Suprapubic skin (tissue), 4 donors: ENCODE measurements at regions not wholly inside any gene's neighbourhood (a gene's known extent, or its start where the extent isn't known, plus 50 kb on each side); places are given as distances from the start of the nearest gene placed in this dataset.

Source experiments
- DNase-seq, 2 donors: peaks; one replicate each; pipeline ENCODE4 v3.0.0-alpha.2; 2019; ENCODE audit warnings: low spot score in 2 of 2
- H3K27ac ChIP-seq: fragments of 200-600 bp; sonication (generic); one replicate; pipeline ENCODE4 v1.5.1; 2019
- H3K27me3 ChIP-seq: fragments of 200-600 bp; sonication (generic); one replicate; pipeline ENCODE4 v1.5.1; 2019
- H3K36me3 ChIP-seq: fragments of 200-600 bp; sonication (generic); one replicate; pipeline ENCODE4 v1.5.1; 2019
- H3K4me1 ChIP-seq: fragments of 200-600 bp; sonication (generic); one replicate; pipeline ENCODE4 v1.5.1; 2019
- H3K4me3 ChIP-seq: fragments of 200-600 bp; sonication (generic); one replicate; pipeline ENCODE4 v1.5.1; 2019; ENCODE audit warnings: mild to moderate bottlenecking
- H3K9me3 ChIP-seq: fragments of 200-600 bp; sonication (generic); one replicate; pipeline ENCODE4 v1.5.1; 2019
- CTCF ChIP-seq, 2 donors: fragments of 200-600 bp in 1 of 2; fragments of 450-650 bp in 1 of 2; sonication (generic) in 1 of 2; IDR thresholded peaks; one replicate each; pipeline ENCODE4 v1.5.1; 2016 to 2019; ENCODE audit warnings: antibody characterized with exemption in 2 of 2, mild to moderate bottlenecking in 1 of 2, moderate library complexity in 1 of 2
- EP300 ChIP-seq: sonication (generic); formaldehyde crosslinking; IDR thresholded peaks from one replicate; pipeline ENCODE4 v1.6.1; 2017; ENCODE audit warnings: antibody characterized with exemption
- POLR2A ChIP-seq, 2 donors: fragments of 450-650 bp; IDR thresholded peaks; one replicate each; pipeline ENCODE4 v1.6.1; 2017; ENCODE audit warnings: antibody characterized with exemption in 2 of 2, mild to moderate bottlenecking in 2 of 2, moderate library complexity in 2 of 2
- POLR2AphosphoS5 ChIP-seq, 3 donors: sonication (generic); formaldehyde crosslinking; IDR thresholded peaks; one replicate each; pipeline ENCODE4 v1.6.1; 2017; ENCODE audit warnings: antibody characterized with exemption in 3 of 3
- WGBS: methylation state at CpG from one replicate; pipeline ENCODE4 v1.1.5; 2018; 5-methylcytosine and 5-hydroxymethylcytosine counted together

- Histone ChIP-seq H3K36me3 (no peaks in the 10 kb centered on the region), H3K4me1 (no peaks in the 10 kb centered on the region), H3K27ac (no peak overlapping the region), H3K4me3 (no peak overlapping the region), H3K27me3 (no peaks in the 10 kb centered on the region), H3K9me3 (no peaks in the 10 kb centered on the region)
- 70% methylated on average over 3 of the region's 3 CpGs for WGBS
- TF ChIP-seq CTCF (IDR thresholded peaks at IDR 0.05), result no peak
- TF ChIP-seq POLR2AphosphoS5 (IDR thresholded peaks at IDR 0.05), result no peak
- no peak for TF ChIP-seq POLR2A (IDR thresholded peaks at IDR 0.05)
- DNase-seq, result no peak
Observed at GRCh38 chr4:129863206-129863605, 767.3 kb downstream of the C4orf33 start.

GRCh38 chr4:129883996-129884395, 788.0 kb downstream of the C4orf33 start:
- Histone ChIP-seq H3K36me3 (no peaks in the 10 kb centered on the region), H3K27ac (no peak overlapping the region), H3K9me3 (no peaks in the 10 kb centered on the region), H3K4me1 (no peaks in the 10 kb centered on the region), H3K4me3 (no peak overlapping the region), H3K27me3 (no peaks in the 10 kb centered on the region)
- DNase-seq, result no peak
- 77% methylated on average over 3 of the region's 3 CpGs for WGBS
- no peak for TF ChIP-seq POLR2AphosphoS5 (IDR thresholded peaks at IDR 0.05)

- 32% methylated on average over 2 of the region's 2 CpGs for WGBS
- Histone ChIP-seq H3K27ac (no peak overlapping the region), H3K4me3 (no peak overlapping the region), H3K27me3 (no peaks in the 10 kb centered on the region), H3K36me3 (no peaks in the 10 kb centered on the region), H3K4me1 (no peaks in the 10 kb centered on the region), H3K9me3 (no peaks in the 10 kb centered on the region)
- DNase-seq, result no peak
- TF ChIP-seq EP300 (no peak), POLR2A (IDR thresholded peaks at IDR 0.05) (no peak), POLR2AphosphoS5 (IDR thresholded peaks at IDR 0.05) (no peak), CTCF (IDR thresholded peaks at IDR 0.05) (no peak)
Observed at GRCh38 chr4:129897111-129897510, 801.2 kb downstream of the C4orf33 start.

- Histone ChIP-seq H3K4me1 (no peaks in the 10 kb centered on the region), H3K27ac (no peak overlapping the region), H3K36me3 (no peaks in the 10 kb centered on the region), H3K27me3 (no peaks in the 10 kb centered on the region), H3K9me3 (no peaks in the 10 kb centered on the region), H3K4me3 (no peak overlapping the region)
- TF ChIP-seq CTCF (IDR thresholded peaks at IDR 0.05) (no peak), EP300 (no peak), POLR2AphosphoS5 (IDR thresholded peaks at IDR 0.05) (no peak), POLR2A (IDR thresholded peaks at IDR 0.05) (no peak)
- 61% methylated on average over 3 of the region's 3 CpGs for WGBS
- no peak for DNase-seq
Observed at GRCh38 chr4:129899849-129900248, 803.9 kb downstream of the C4orf33 start.

GRCh38 chr4:129900430-129900953, 804.5 kb downstream of the C4orf33 start:
- Histone ChIP-seq H3K27ac (no peak overlapping the region), H3K4me3 (no peak overlapping the region), H3K27me3 (no peaks in the 10 kb centered on the region), H3K4me1 (no peaks in the 10 kb centered on the region), H3K36me3 (no peaks in the 10 kb centered on the region), H3K9me3 (no peaks in the 10 kb centered on the region)
- no peak for DNase-seq
- WGBS, result 69% methylated on average over 2 of the region's 2 CpGs
- no peak for TF ChIP-seq CTCF (IDR thresholded peaks at IDR 0.05)
- no peak for TF ChIP-seq POLR2A (IDR thresholded peaks at IDR 0.05)
- TF ChIP-seq EP300, result no peak
- TF ChIP-seq POLR2AphosphoS5 (IDR thresholded peaks at IDR 0.05), result no peak

DNA sequence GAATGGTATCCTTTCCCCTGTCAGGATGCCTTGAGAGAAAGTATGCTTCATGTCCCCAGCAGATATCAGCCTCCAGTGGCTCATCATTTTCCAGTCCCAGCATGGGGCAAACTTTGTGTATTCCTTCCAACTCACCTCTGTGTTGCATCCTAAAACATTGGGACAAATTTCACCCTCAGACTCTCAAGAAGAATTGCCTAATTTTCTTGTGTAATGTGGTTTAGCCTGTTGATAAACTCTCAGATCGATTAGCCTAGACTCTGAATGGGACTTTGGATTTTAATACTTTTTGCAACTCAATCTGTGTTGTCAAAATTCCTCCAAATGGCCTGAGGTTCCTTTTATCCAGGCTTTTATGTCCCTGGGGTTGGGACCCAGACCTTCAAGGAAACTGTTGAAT, 805.3 kb downstream of the C4orf33 start:
- Histone ChIP-seq H3K4me1 (no peaks in the 10 kb centered on the region), H3K27me3 (no peaks in the 10 kb centered on the region), H3K9me3 (no peaks in the 10 kb centered on the region), H3K4me3 (no peak overlapping the region), H3K27ac (no peak overlapping the region), H3K36me3 (no peaks in the 10 kb centered on the region)
- TF ChIP-seq POLR2A (IDR thresholded peaks at IDR 0.05) (no peak), EP300 (no peak), POLR2AphosphoS5 (IDR thresholded peaks at IDR 0.05) (no peak), CTCF (IDR thresholded peaks at IDR 0.05) (no peak)
- WGBS, result 29% methylated on average over 1 of the region's 1 CpG
- DNase-seq, result no peak
